Esophagus squamous epithelium (tissue), 5 donors: ENCODE measurements at regions not wholly inside any gene's neighbourhood (a gene's known extent, or its start where the extent isn't known, plus 50 kb on each side); places are given as distances from the start of the nearest gene placed in this dataset.

Experiments
- DNase-seq: peaks from one replicate; lab custom pipeline; 2025; lab: John Stamatoyannopoulos, UW
- H3K27ac ChIP-seq, 4 donors: fragments of 200-600 bp; sonication (generic); one replicate each; pipeline ENCODE4 v1.5.1; 2016 to 2019; ENCODE audit warnings: mild to moderate bottlenecking in 1 of 4
- H3K27me3 ChIP-seq, 4 donors: fragments of 200-600 bp; sonication (generic); 1 replicate in 3 of 4; 2 replicates in 1 of 4; pipeline versions ENCODE4 v1.5.1 to v1.6.0; 2017 to 2021; ENCODE audit warnings: antibody characterized with exemption in 1 of 4
- H3K36me3 ChIP-seq, 3 donors: fragments of 200-600 bp; sonication (generic); one replicate each; pipeline ENCODE4 v1.5.1; 2016 to 2019
- H3K4me1 ChIP-seq, 3 donors: fragments of 200-600 bp; sonication (generic); one replicate each; pipeline ENCODE4 v1.5.1; 2017 to 2019
- H3K4me3 ChIP-seq, 4 donors: fragments of 200-600 bp; sonication (generic); 1 replicate in 3 of 4; 2 replicates in 1 of 4; pipeline ENCODE4 v1.5.1; 2016 to 2019; ENCODE audit warnings: mild to moderate bottlenecking in 2 of 4, moderate library complexity in 1 of 4
- H3K9me3 ChIP-seq, 3 donors: fragments of 200-600 bp; sonication (generic); one replicate each; pipeline ENCODE4 v1.5.1; 2016 to 2019
- CTCF ChIP-seq, 6 experiments: fragments of 450-650 bp in 4 of 6; fragments of 200-600 bp in 2 of 6; sonication (generic) in 2 of 6; IDR thresholded peaks; one replicate each; pipeline ENCODE4 v1.5.1; 2016 to 2019; ENCODE audit warnings: antibody characterized with exemption in 6 of 6, mild to moderate bottlenecking in 4 of 6, moderate library complexity in 4 of 6
- POLR2A ChIP-seq, 4 donors: fragments of 450-650 bp; IDR thresholded peaks; one replicate each; pipeline ENCODE4 v1.6.1; 2017; ENCODE audit warnings: antibody characterized with exemption in 4 of 4, mild to moderate bottlenecking in 4 of 4, moderate library complexity in 3 of 4
- WGBS, 2 donors: methylation state at CpG; one replicate each; pipeline ENCODE4 v1.1.5; 2018; 5-methylcytosine and 5-hydroxymethylcytosine counted together
- intact Hi-C: fragments of 100-400 bp; cut with DNase I; formaldehyde crosslinking; loops from one replicate; pipeline ENCODE4 v1.15.0; 2022
- donor health status: DM: yes; HTN: yes; CAD: no.

DNA sequence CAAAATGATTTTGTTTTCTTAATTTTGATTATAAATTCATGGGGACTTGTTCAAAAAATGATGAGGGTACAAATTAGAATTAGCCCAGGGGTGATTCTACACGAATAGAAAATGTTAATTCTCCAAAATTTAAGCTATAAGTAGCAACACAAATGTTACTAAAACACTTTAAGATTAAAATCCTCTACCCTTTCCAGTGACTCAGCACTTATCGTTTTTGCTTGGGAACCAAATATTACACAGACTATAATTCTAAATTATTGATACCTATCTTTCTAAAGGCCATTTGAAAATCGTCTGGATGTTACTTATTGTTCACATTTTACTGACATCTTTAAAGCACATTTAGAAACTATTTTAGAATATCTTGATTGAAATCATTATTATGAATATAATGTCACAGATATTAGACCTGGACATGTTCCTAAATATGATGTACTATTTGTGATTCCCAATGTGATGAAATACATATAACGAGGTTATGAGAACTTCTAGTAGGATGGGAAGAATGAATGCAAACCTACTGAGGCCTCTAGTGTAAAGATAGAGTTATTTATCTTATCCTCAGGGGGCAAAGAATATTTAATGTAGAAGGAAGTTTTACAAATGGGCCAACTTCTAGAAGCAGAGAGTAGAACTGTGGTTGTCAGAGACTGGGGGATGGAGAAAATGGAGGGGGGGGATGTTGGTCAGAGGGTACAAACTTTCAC lies 132.0 kb upstream of the TP63 start:
- intact Hi-C loops, result no loop called here
- Histone ChIP-seq H3K4me1 (peaks cover 0 to under 1% (median 0%) of the 10 kb centered on the region in 3 donors), H3K4me3 (no peak overlapping the region), H3K27me3 (no peaks in the 10 kb centered on the region), H3K36me3 (no peaks in the 10 kb centered on the region), H3K9me3 (no peaks in the 10 kb centered on the region), H3K27ac (no peak overlapping the region)
- no peak for DNase-seq
- TF ChIP-seq CTCF (IDR thresholded peaks at IDR 0.05) (no peak), POLR2A (IDR thresholded peaks at IDR 0.05) (no peak)
- 70 to 85% methylated on average over 4 of the region's 4 CpGs for WGBS, 2 donors

- no peaks in the 10 kb centered on the region for H3K9me3 ChIP-seq
- H3K27me3 ChIP-seq, result no peaks in the 10 kb centered on the region
- no peak overlapping the region for H3K4me3 ChIP-seq
- no peak for DNase-seq
- 87 to 97% methylated on average over 4 of the region's 4 CpGs for WGBS, 2 donors
- intact Hi-C loops, result no loop called here
- no peaks in the 10 kb centered on the region for H3K36me3 ChIP-seq
- H3K4me1 ChIP-seq, result peaks cover 0 to 6% (median 0%) of the 10 kb centered on the region in 3 donors
- TF ChIP-seq CTCF (IDR thresholded peaks at IDR 0.05) (no peak), POLR2A (IDR thresholded peaks at IDR 0.05) (no peak)
- no peak overlapping the region for H3K27ac ChIP-seq
Measured at GRCh38 chr3:189500299-189500698, 130.9 kb upstream of the TP63 start.

GRCh38 chr3:189500798-189501495 lies 130.2 kb upstream of the TP63 start:
- DNase-seq, result no peak
- 39 to 83% methylated on average over 3 of the region's 3 CpGs for WGBS, 2 donors
- peaks cover 0 to 6% (median 0%) of the 10 kb centered on the region in 3 donors for H3K4me1 ChIP-seq
- H3K36me3 ChIP-seq, result no peaks in the 10 kb centered on the region
- H3K4me3 ChIP-seq, result no peak overlapping the region
- intact Hi-C loops, result no loop called here
- no peak overlapping the region for H3K27ac ChIP-seq
- no peaks in the 10 kb centered on the region for H3K9me3 ChIP-seq
- H3K27me3 ChIP-seq, result no peaks in the 10 kb centered on the region
- TF ChIP-seq POLR2A (IDR thresholded peaks at IDR 0.05), result no peak
- no peak for TF ChIP-seq CTCF (IDR thresholded peaks at IDR 0.05)

DNA sequence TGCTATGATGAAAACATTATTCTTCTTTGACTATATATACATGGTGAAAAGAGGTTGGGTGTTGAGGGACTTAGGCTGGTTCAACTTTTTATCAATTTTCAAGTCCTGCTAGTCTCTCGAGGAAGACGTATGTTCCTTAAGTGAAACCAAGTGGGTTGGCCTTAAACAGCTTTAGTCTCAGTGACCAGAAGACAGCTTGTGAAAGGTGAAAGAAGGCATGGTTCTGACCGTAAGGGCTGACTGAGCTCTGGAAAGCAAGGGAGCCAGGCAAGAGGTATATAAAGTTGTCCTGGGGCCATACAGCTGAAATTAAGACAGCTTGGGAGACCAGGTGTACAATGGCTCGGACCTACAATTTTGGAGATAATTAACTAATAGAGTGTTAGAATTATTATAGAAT lies 128.9 kb upstream of the TP63 start:
- TF ChIP-seq CTCF (IDR thresholded peaks at IDR 0.05) (no peak), POLR2A (IDR thresholded peaks at IDR 0.05) (no peak)

DNA sequence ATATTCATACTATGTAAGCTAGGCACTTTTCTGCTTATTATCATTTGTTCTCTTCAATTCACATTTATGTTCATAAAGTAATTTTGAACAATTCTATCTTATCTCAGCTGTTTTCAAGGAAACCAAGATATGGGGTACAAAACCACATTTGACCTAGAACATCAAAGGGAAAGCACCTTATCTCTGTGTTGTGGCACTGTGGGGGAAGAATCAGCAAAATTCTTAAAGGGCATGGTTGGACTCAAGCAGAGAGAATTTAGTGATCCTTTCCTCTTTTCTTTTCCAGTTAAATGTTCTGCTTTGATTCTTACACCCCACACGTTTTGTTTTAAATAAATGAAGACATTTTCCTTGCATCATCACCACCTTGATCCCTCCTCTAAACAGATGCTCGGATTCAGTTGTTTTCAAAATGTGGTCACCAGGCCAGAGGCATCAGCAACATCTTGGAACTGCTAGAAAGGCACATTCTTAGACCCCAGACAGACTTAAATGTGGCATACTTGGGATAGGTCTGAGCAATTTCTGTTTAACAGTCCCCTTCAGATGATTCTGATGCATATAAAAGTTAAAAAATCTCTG lies 128.4 kb upstream of the TP63 start:
- Histone ChIP-seq H3K36me3 (no peaks in the 10 kb centered on the region), H3K27ac (no peak overlapping the region), H3K9me3 (no peaks in the 10 kb centered on the region), H3K4me1 (peaks cover 0 to 9% (median 0%) of the 10 kb centered on the region in 3 donors), H3K27me3 (no peaks in the 10 kb centered on the region), H3K4me3 (no peak overlapping the region)
- WGBS, 2 donors, result 48 to 63% methylated on average over 2 of the region's 2 CpGs
- intact Hi-C loops, result no loop called here
- DNase-seq, result no peak
- no peak for TF ChIP-seq POLR2A (IDR thresholded peaks at IDR 0.05)
- no peak for TF ChIP-seq CTCF (IDR thresholded peaks at IDR 0.05)

More for the DNA sequence above, 128.9 kb upstream of the TP63 start:
- no peaks in the 10 kb centered on the region for H3K27me3 ChIP-seq
- H3K4me1 ChIP-seq, result peaks cover 0 to 6% (median 0%) of the 10 kb centered on the region in 3 donors
- no peak for DNase-seq
- intact Hi-C loops, result no loop called here
- no peaks in the 10 kb centered on the region for H3K9me3 ChIP-seq
- no peaks in the 10 kb centered on the region for H3K36me3 ChIP-seq
- 89 to 92% methylated on average over 4 of the region's 4 CpGs for WGBS, 2 donors
- H3K4me3 ChIP-seq, result no peak overlapping the region
- no peak overlapping the region for H3K27ac ChIP-seq
